Karpas-422 (cell line): ENCODE measurements at regions not wholly inside any gene's neighbourhood (a gene's known extent, or its start where the extent isn't known, plus 50 kb on each side); places are given as distances from the start of the nearest gene placed in this dataset.

Experiments
- DNase-seq: peaks from one replicate; pipeline ENCODE4 v3.0.0-alpha.2; 2015
- H2AFZ ChIP-seq: fragments of 200-600 bp; sonication (generic); 2 replicates; pipeline ENCODE4 v1.6.1; 2014; ENCODE audit warnings: antibody characterized with exemption, low read length, mixed read lengths
- H3K27ac ChIP-seq: fragments of 200-600 bp; sonication (generic); 2 replicates; pipeline ENCODE4 v1.5.1; 2014; ENCODE audit warnings: mild to moderate bottlenecking, low read length, moderate library complexity
- H3K27me3 ChIP-seq: fragments of 200-600 bp; sonication (generic); 2 replicates; pipeline ENCODE4 v1.6.1; 2014; ENCODE audit warnings: low read length, mixed read lengths
- H3K36me3 ChIP-seq: fragments of 200-600 bp; sonication (generic); 2 replicates; pipeline ENCODE4 v1.6.1; 2014; ENCODE audit warnings: low read length, mixed read lengths; ENCODE audit not compliant: insufficient read depth
- H3K4me1 ChIP-seq: fragments of 200-600 bp; sonication (generic); 2 replicates; pipeline ENCODE4 v1.6.1; 2014; ENCODE audit warnings: mild to moderate bottlenecking, low read length, mixed read lengths
- H3K4me2 ChIP-seq: fragments of 200-600 bp; sonication (generic); 2 replicates; pipeline ENCODE4 v1.6.1; 2014; ENCODE audit warnings: low read length, low read depth, mild to moderate bottlenecking; ENCODE audit not compliant: poor library complexity, severe bottlenecking
- H3K4me3 ChIP-seq: fragments of 200-600 bp; sonication (generic); 2 replicates; pipeline ENCODE4 v1.5.1; 2014; ENCODE audit warnings: mild to moderate bottlenecking, antibody characterized with exemption, low read length, mixed read lengths
- H3K79me2 ChIP-seq: fragments of 200-600 bp; sonication (generic); 2 replicates; pipeline ENCODE4 v1.6.1; 2014; ENCODE audit warnings: mild to moderate bottlenecking, low read length, mixed read lengths
- H3K9ac ChIP-seq: fragments of 200-600 bp; sonication (generic); 2 replicates; pipeline ENCODE4 v1.6.0; 2014; ENCODE audit warnings: low read length
- H3K9me2 ChIP-seq: fragments of 200-600 bp; sonication (generic), shearing (Covaris generic); replicated peaks from 2 replicates; pipeline ENCODE4 v1.6.0; 2014; ENCODE audit warnings: mild to moderate bottlenecking, low read length, moderate library complexity; ENCODE audit not compliant: insufficient read depth
- H3K9me3 ChIP-seq: fragments of 300-700, 200-600 bp; sonication (generic); 2 replicates; pipeline ENCODE4 v1.6.1; 2014; ENCODE audit warnings: low read length, mixed read lengths
- H4K20me1 ChIP-seq: fragments of 200-600 bp; sonication (generic); 2 replicates; pipeline ENCODE4 v1.6.1; 2014; ENCODE audit warnings: mild to moderate bottlenecking, antibody characterized with exemption, low read length, low read depth; ENCODE audit not compliant: insufficient read depth

GRCh38 chr5:4384649-4385048 lies 755.5 kb upstream of the ADAMTS16 start:
- no peak for DNase-seq
- Histone ChIP-seq H3K9ac (no peak overlapping the region), H3K9me3 (peaks cover 19% of the 10 kb centered on the region), H2AFZ (no peak overlapping the region), H3K79me2 (no peaks in the 10 kb centered on the region), H3K27ac (no peak overlapping the region), H3K4me2 (no peak overlapping the region), H3K36me3 (no peaks in the 10 kb centered on the region), H3K27me3 (no peaks in the 10 kb centered on the region), H3K4me3 (no peak overlapping the region), H4K20me1 (no peaks in the 10 kb centered on the region), H3K4me1 (no peaks in the 10 kb centered on the region), H3K9me2 (no peaks in the 10 kb centered on the region)

GRCh38 chr5:4386152-4386551 lies 754.0 kb upstream of the ADAMTS16 start:
- Histone ChIP-seq H2AFZ (no peak overlapping the region), H4K20me1 (no peaks in the 10 kb centered on the region), H3K9ac (no peak overlapping the region), H3K27me3 (no peaks in the 10 kb centered on the region), H3K4me3 (no peak overlapping the region), H3K79me2 (no peaks in the 10 kb centered on the region), H3K9me2 (no peaks in the 10 kb centered on the region), H3K9me3 (peaks cover 12% of the 10 kb centered on the region), H3K36me3 (no peaks in the 10 kb centered on the region), H3K4me1 (no peaks in the 10 kb centered on the region), H3K4me2 (no peak overlapping the region), H3K27ac (no peak overlapping the region)
- no peak for DNase-seq

- Histone ChIP-seq H3K4me1 (no peaks in the 10 kb centered on the region), H3K79me2 (no peaks in the 10 kb centered on the region), H4K20me1 (no peaks in the 10 kb centered on the region), H3K9me3 (peaks cover 12% of the 10 kb centered on the region), H3K9me2 (no peaks in the 10 kb centered on the region), H3K36me3 (no peaks in the 10 kb centered on the region), H3K9ac (no peak overlapping the region), H3K4me3 (no peak overlapping the region), H3K27me3 (no peaks in the 10 kb centered on the region), H3K27ac (no peak overlapping the region), H2AFZ (no peak overlapping the region), H3K4me2 (no peak overlapping the region)
- DNase-seq: no peak
Measured at GRCh38 chr5:4387290-4387689, 752.8 kb upstream of the ADAMTS16 start.

GRCh38 chr5:4395752-4396151 lies 744.4 kb upstream of the ADAMTS16 start:
- Histone ChIP-seq H3K79me2 (no peaks in the 10 kb centered on the region), H4K20me1 (no peaks in the 10 kb centered on the region), H3K4me1 (no peaks in the 10 kb centered on the region)

GRCh38 chr5:4405614-4406219 lies 734.4 kb upstream of the ADAMTS16 start:
- H3K9me2 ChIP-seq: no peaks in the 10 kb centered on the region
- H2AFZ ChIP-seq: no peak overlapping the region

More at GRCh38 chr5:4395752-4396151, 744.4 kb upstream of the ADAMTS16 start:
- Histone ChIP-seq H3K9ac (no peak overlapping the region), H3K9me3 (peaks cover 29% of the 10 kb centered on the region), H3K9me2 (no peaks in the 10 kb centered on the region), H3K4me2 (no peak overlapping the region), H2AFZ (no peak overlapping the region), H3K27me3 (no peaks in the 10 kb centered on the region), H3K36me3 (no peaks in the 10 kb centered on the region), H3K27ac (no peak overlapping the region), H3K4me3 (no peak overlapping the region)
- DNase-seq: no peak

GRCh38 chr5:4410151-4410550 lies 730.0 kb upstream of the ADAMTS16 start:
- H3K4me1 ChIP-seq: no peaks in the 10 kb centered on the region
- no peaks in the 10 kb centered on the region for H3K9me2 ChIP-seq

More at GRCh38 chr5:4405614-4406219, 734.4 kb upstream of the ADAMTS16 start:
- Histone ChIP-seq H3K9me3 (peaks cover 4% of the 10 kb centered on the region), H3K4me2 (no peak overlapping the region), H3K4me3 (no peak overlapping the region), H3K4me1 (no peaks in the 10 kb centered on the region), H3K27ac (no peak overlapping the region), H4K20me1 (no peaks in the 10 kb centered on the region), H3K79me2 (no peaks in the 10 kb centered on the region), H3K36me3 (no peaks in the 10 kb centered on the region), H3K9ac (no peak overlapping the region), H3K27me3 (no peaks in the 10 kb centered on the region)
- no peak for DNase-seq

GRCh38 chr5:4411664-4412063 lies 728.5 kb upstream of the ADAMTS16 start:
- no peak for DNase-seq
- Histone ChIP-seq H3K9ac (no peak overlapping the region), H2AFZ (no peak overlapping the region), H3K4me2 (no peak overlapping the region), H3K27me3 (no peaks in the 10 kb centered on the region), H3K4me3 (no peak overlapping the region), H3K4me1 (no peaks in the 10 kb centered on the region), H3K79me2 (no peaks in the 10 kb centered on the region), H3K9me2 (no peaks in the 10 kb centered on the region), H3K27ac (no peak overlapping the region), H3K9me3 (no peaks in the 10 kb centered on the region; the same call in none of the 2 replicates), H4K20me1 (no peaks in the 10 kb centered on the region), H3K36me3 (no peaks in the 10 kb centered on the region)

More at GRCh38 chr5:4410151-4410550, 730.0 kb upstream of the ADAMTS16 start:
- Histone ChIP-seq H2AFZ (no peak overlapping the region), H3K4me2 (no peak overlapping the region), H3K79me2 (no peaks in the 10 kb centered on the region), H3K4me3 (no peak overlapping the region), H3K27ac (no peak overlapping the region), H3K36me3 (no peaks in the 10 kb centered on the region), H3K9me3 (no peaks in the 10 kb centered on the region; the same call in none of the 2 replicates), H4K20me1 (no peaks in the 10 kb centered on the region), H3K9ac (no peak overlapping the region), H3K27me3 (no peaks in the 10 kb centered on the region)
- no peak for DNase-seq

GRCh38 chr5:4413996-4414395 lies 726.1 kb upstream of the ADAMTS16 start:
- no peak for DNase-seq
- no peak overlapping the region for H3K4me3 ChIP-seq
- peaks cover 3% of the 10 kb centered on the region; the same call in 1 of the 2 replicates for H3K9me3 ChIP-seq
- H3K4me2 ChIP-seq: no peak overlapping the region
- H3K4me1 ChIP-seq: no peaks in the 10 kb centered on the region
- H4K20me1 ChIP-seq: no peaks in the 10 kb centered on the region
- no peaks in the 10 kb centered on the region for H3K36me3 ChIP-seq
- H3K27ac ChIP-seq: no peak overlapping the region
- no peaks in the 10 kb centered on the region for H3K79me2 ChIP-seq
- H3K27me3 ChIP-seq: no peaks in the 10 kb centered on the region
- no peak overlapping the region for H2AFZ ChIP-seq
- no peak overlapping the region for H3K9ac ChIP-seq
- H3K9me2 ChIP-seq: no peaks in the 10 kb centered on the region
